HUES64 (cell line): ENCODE measurements at regions not wholly inside any gene's neighbourhood (a gene's known extent, or its start where the extent isn't known, plus 50 kb on each side); places are given as distances from the start of the nearest gene placed in this dataset.

Source experiments
- H3K27ac ChIP-seq: 2 replicates; pipeline ENCODE4 v1.7.0; 2013; ENCODE audit warnings: low read depth, low read length, inconsistent platforms
- H3K27me3 ChIP-seq: 2 replicates; pipeline ENCODE4 v1.6.1; 2013; ENCODE audit warnings: mild to moderate bottlenecking, low read length; ENCODE audit not compliant: insufficient read depth
- H3K36me3 ChIP-seq: 2 replicates; pipeline ENCODE4 v1.6.1; 2013; ENCODE audit warnings: mild to moderate bottlenecking, low read length; ENCODE audit not compliant: insufficient read depth
- H3K4me1 ChIP-seq: 2 replicates; pipeline ENCODE4 v1.6.1; 2013; ENCODE audit warnings: mild to moderate bottlenecking, low read length, moderate library complexity; ENCODE audit not compliant: insufficient read depth
- H3K4me3 ChIP-seq: 2 replicates; pipeline ENCODE4 v1.5.1; 2013; ENCODE audit warnings: mild to moderate bottlenecking, low read length, moderate library complexity
- H3K9ac ChIP-seq: 2 replicates; pipeline ENCODE4 v1.6.1; 2013; ENCODE audit warnings: mild to moderate bottlenecking, low read depth, low read length
- H3K9me3 ChIP-seq: 2 replicates; pipeline ENCODE4 v1.6.1; 2013; ENCODE audit warnings: low read depth, low read length; ENCODE audit not compliant: insufficient read depth
- WGBS: fragments of 150-250, 120-280 bp; methylation state at CpG from one replicate; pipeline ENCODE4 v1.1.7; 2013; ENCODE audit warnings: missing lambda C conversion rate; 5-methylcytosine and 5-hydroxymethylcytosine counted together

GRCh38 chr22:27043262-27043661 is 385.9 kb downstream of the MIAT start:
- H3K27ac ChIP-seq, result no peak overlapping the region
- peaks cover 5% of the 10 kb centered on the region; the same call in 1 of the 2 replicates for H3K9me3 ChIP-seq
- H3K9ac ChIP-seq, result no peak overlapping the region
- no peaks in the 10 kb centered on the region for H3K4me1 ChIP-seq
- WGBS, result 94% methylated on average over 4 of the region's 5 CpGs
- H3K36me3 ChIP-seq, result no peaks in the 10 kb centered on the region
- no peaks in the 10 kb centered on the region for H3K27me3 ChIP-seq
- H3K4me3 ChIP-seq, result no peak overlapping the region

- no peak overlapping the region for H3K9ac ChIP-seq
These were observed 387.9 kb downstream of the MIAT start for GRCh38 chr22:27045103-27045947.

DNA sequence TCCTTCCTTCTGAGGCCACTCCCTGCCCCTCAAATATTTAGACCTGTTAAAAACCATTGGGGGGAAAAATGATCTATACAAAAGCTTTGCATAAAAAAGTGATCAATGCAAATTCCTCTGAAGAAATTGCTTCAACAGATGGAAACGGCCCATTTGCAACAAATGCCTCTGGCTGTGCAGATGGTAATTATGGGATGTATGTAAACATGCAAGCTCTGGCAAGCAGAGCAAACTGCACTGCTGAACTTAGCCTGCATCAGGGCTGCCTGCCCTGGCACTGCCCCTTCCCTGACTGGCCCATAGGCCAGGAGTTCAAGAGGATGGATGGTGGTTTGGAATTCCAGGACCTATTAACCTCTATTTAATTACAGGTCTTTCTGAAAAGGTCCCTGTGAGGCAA is 388.7 kb downstream of the MIAT start:
- Histone ChIP-seq H3K36me3 (no peaks in the 10 kb centered on the region), H3K27me3 (no peaks in the 10 kb centered on the region), H3K4me1 (no peaks in the 10 kb centered on the region), H3K4me3 (no peak overlapping the region), H3K9ac (no peak overlapping the region), H3K27ac (no peak overlapping the region), H3K9me3 (peaks cover 5% of the 10 kb centered on the region; the same call in 1 of the 2 replicates)
- 93% methylated on average over 1 of the region's 1 CpG for WGBS

More at GRCh38 chr22:27045103-27045947, 387.9 kb downstream of the MIAT start:
- Histone ChIP-seq H3K27me3 (no peaks in the 10 kb centered on the region), H3K4me1 (no peaks in the 10 kb centered on the region), H3K27ac (no peak overlapping the region), H3K9me3 (peaks cover 5% of the 10 kb centered on the region; the same call in 1 of the 2 replicates), H3K4me3 (no peak overlapping the region), H3K36me3 (no peaks in the 10 kb centered on the region)
- WGBS, result 80% methylated on average over 7 of the region's 7 CpGs

DNA sequence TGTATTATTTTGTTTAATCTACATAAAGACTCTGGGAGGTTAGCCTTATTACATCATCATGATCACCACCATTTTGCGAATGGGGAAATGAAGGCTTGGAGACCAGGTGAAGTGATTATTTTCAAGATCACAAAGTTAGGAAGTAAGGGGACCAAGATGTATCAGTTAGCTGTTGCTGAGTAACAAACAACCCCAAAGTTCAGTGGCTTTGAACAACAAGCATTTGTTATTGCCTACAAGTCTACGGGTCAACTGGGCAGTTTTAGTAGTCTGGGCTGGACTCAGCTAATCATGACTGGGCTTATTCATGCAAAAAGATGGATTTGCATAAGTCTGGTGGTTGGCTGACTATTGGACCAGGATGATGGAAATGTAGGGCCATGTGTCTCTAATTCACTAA is 389.2 kb downstream of the MIAT start:
- H3K27ac ChIP-seq, result no peak overlapping the region
- no peak overlapping the region for H3K9ac ChIP-seq
- no peaks in the 10 kb centered on the region for H3K27me3 ChIP-seq
- peaks cover 5% of the 10 kb centered on the region; the same call in 1 of the 2 replicates for H3K9me3 ChIP-seq
- 88% methylated on average over 2 of the region's 2 CpGs for WGBS
- H3K36me3 ChIP-seq, result no peaks in the 10 kb centered on the region
- no peaks in the 10 kb centered on the region for H3K4me1 ChIP-seq
- H3K4me3 ChIP-seq, result no peak overlapping the region

DNA sequence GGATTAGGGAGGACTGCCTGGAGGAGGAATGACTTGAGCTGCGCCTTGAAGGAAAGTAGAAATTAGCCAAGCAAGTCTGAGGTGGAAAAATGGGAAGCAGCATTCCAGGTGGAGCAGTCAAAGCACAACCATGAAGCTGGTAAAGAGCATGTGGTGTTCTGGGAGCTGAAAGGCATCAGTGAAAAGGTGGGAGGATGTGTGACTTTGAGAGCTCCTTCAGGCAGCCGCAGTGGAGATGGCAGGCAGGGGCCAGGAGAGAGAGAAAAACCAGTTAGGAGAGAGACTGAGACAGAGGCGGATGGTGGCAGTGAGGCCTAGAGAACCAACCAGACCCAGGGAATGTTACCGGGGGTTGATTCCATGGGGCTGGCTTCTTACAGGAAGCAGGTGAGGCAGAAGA is 393.4 kb downstream of the MIAT start:
- H3K4me1 ChIP-seq, result no peaks in the 10 kb centered on the region
- no peak overlapping the region for H3K9ac ChIP-seq
- peaks cover 5% of the 10 kb centered on the region; the same call in 1 of the 2 replicates for H3K9me3 ChIP-seq
- H3K4me3 ChIP-seq, result no peak overlapping the region
- no peaks in the 10 kb centered on the region for H3K36me3 ChIP-seq
- no peak overlapping the region for H3K27ac ChIP-seq
- WGBS, result 81% methylated on average over 4 of the region's 4 CpGs
- no peaks in the 10 kb centered on the region for H3K27me3 ChIP-seq

GRCh38 chr22:27051407-27051806 is 394.0 kb downstream of the MIAT start:
- no peaks in the 10 kb centered on the region for H3K36me3 ChIP-seq
- no peaks in the 10 kb centered on the region for H3K27me3 ChIP-seq
- no peak overlapping the region for H3K4me3 ChIP-seq
- peaks cover 5% of the 10 kb centered on the region; the same call in 1 of the 2 replicates for H3K9me3 ChIP-seq
- no peaks in the 10 kb centered on the region for H3K4me1 ChIP-seq
- no peak overlapping the region for H3K27ac ChIP-seq
- 73% methylated on average over 3 of the region's 3 CpGs for WGBS
- no peak overlapping the region for H3K9ac ChIP-seq

DNA sequence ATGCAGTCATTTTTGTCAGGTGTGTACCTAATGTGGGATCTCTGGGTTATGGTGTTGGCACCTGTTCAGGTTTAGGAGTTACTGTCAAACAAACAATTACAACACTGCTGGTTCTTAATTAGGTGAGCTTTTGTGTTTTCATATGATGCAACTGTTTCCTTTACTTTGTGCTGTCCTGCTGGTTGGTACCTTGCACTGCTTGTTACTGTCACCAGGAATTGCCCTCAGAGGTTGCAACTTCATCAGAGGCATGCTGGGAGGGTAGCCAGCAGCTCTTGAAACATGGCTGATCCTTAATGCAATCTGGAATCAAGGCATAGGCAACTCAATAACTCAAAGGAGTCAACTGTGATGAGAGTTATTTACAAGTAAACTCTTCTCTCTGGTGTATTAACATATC is 400.3 kb downstream of the MIAT start:
- H3K4me3 ChIP-seq, result no peak overlapping the region
- H3K27ac ChIP-seq, result no peak overlapping the region
- H3K27me3 ChIP-seq, result no peaks in the 10 kb centered on the region
- no peaks in the 10 kb centered on the region for H3K36me3 ChIP-seq
- no peaks in the 10 kb centered on the region for H3K4me1 ChIP-seq
- H3K9ac ChIP-seq, result no peak overlapping the region
- H3K9me3 ChIP-seq, result no peaks in the 10 kb centered on the region

- WGBS, result 72% methylated on average over 15 of the region's 15 CpGs
- no peak overlapping the region for H3K27ac ChIP-seq
- no peaks in the 10 kb centered on the region for H3K36me3 ChIP-seq
- H3K4me3 ChIP-seq, result no peak overlapping the region
- no peaks in the 10 kb centered on the region for H3K9me3 ChIP-seq
- peaks cover 6% of the 10 kb centered on the region for H3K4me1 ChIP-seq
- no peak overlapping the region for H3K9ac ChIP-seq
- H3K27me3 ChIP-seq, result no peaks in the 10 kb centered on the region
These were observed 402.8 kb downstream of the MIAT start for GRCh38 chr22:27060190-27060589.

DNA sequence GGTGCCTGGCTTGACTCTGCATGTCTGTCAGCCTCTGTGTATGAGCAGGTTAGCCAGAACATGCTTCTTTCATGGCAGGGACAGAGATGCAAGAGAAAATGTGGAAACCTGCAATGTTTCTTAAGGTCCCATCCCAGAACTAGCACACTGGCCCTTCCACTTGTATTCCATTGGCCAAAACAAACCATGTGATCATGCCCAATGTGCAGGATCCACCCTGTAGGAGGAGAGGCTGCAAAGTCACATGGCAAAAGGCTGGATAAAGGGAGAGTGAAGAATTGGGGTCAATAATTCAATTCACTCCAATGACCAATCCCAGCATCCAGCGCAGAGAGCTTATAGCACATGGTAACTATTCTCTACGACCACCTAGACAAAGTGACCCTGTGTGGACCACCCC is 405.5 kb downstream of the MIAT start:
- 95% methylated on average over 2 of the region's 2 CpGs for WGBS
- no peak overlapping the region for H3K27ac ChIP-seq
- no peak overlapping the region for H3K4me3 ChIP-seq
- no peaks in the 10 kb centered on the region for H3K9me3 ChIP-seq
- no peaks in the 10 kb centered on the region for H3K36me3 ChIP-seq
- H3K27me3 ChIP-seq, result no peaks in the 10 kb centered on the region
- peaks cover 14% of the 10 kb centered on the region for H3K4me1 ChIP-seq
- H3K9ac ChIP-seq, result no peak overlapping the region

- Histone ChIP-seq H3K36me3 (no peaks in the 10 kb centered on the region), H3K9ac (no peak overlapping the region), H3K27ac (no peak overlapping the region), H3K4me1 (peaks cover 14% of the 10 kb centered on the region), H3K9me3 (no peaks in the 10 kb centered on the region), H3K4me3 (no peak overlapping the region), H3K27me3 (no peaks in the 10 kb centered on the region)
- 85% methylated on average over 4 of the region's 5 CpGs for WGBS
These were observed 406.0 kb downstream of the MIAT start for GRCh38 chr22:27063406-27063805.

DNA sequence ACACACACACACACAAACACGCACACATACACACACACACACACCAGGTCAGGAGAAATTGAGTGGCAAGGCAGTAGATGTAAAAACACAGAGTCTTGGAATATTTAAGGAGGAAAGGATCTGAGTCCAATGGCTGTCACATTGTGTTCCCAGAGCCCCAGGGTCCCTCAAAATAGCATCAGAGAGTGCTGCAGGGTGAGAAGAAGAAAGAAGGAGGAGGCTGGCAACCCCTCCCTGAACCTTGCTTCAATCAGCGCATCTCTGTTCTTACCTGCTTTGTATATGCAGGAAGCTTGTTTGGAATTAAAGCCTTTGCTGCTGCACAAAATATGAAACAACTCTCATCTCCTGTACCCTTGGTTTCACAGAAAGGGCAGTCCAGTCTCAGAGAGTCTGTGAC is 406.5 kb downstream of the MIAT start:
- Histone ChIP-seq H3K4me1 (peaks cover 14% of the 10 kb centered on the region), H3K27ac (no peak overlapping the region), H3K9ac (no peak overlapping the region), H3K27me3 (no peaks in the 10 kb centered on the region), H3K9me3 (no peaks in the 10 kb centered on the region), H3K36me3 (no peaks in the 10 kb centered on the region), H3K4me3 (no peak overlapping the region)
- 91% methylated on average over 1 of the region's 2 CpGs for WGBS
